ENCODE measurements at regions not wholly inside any gene's neighbourhood (a gene's known extent, or its start where the extent isn't known, plus 50 kb on each side); places are given as distances from the start of the nearest gene placed in this dataset.

- CTCF ChIA-PET (ENCODE audit: partially characterized antibody) = interaction anchor here (0.6 kb wide), 1 partner anchor 122 kb away, joined by 3 read pairs; no protein-coding TSS in a partner anchor
- POLR2A ChIA-PET (ENCODE audit: partially characterized antibody) = no interaction called here
- WGBS, 2 experiments (ENCODE audit: extremely low coverage in 1 of 2, insufficient coverage in 1 of 2, insufficient read length in 1 of 2, insufficient replicate concordance in 2 of 2, low coverage in 1 of 2, low lambda C conversion rate in 2 of 2, missing lambda C conversion rate in 1 of 2) = 89% methylated on average over 15 of the region's 15 CpGs; no CpG with 5 or more reads in 1 of the 2 experiments
- TF ChIP-seq BRCA1 (IDR thresholded peaks at IDR 0.05; ENCODE audit: low read depth, low read length) (no peak), EZH2 (IDR thresholded peaks at IDR 0.05; ENCODE audit: low read depth, low read length, severe bottlenecking) (no peak), SP2 (IDR thresholded peaks at IDR 0.05; ENCODE audit: low read length) (no peak), CBX5 (IDR thresholded peaks at IDR 0.05; ENCODE audit: low read depth, low read length) (no peak), RFX5 (IDR thresholded peaks at IDR 0.05; ENCODE audit: borderline replicate concordance, low read depth, low read length) (no peak), GABPA (IDR thresholded peaks at IDR 0.05; ENCODE audit: borderline replicate concordance, insufficient read depth, low read length) (no peak)
Measured at GRCh38 chr2:240384711-240385450, 50.6 kb upstream of the GPC1 start.

More at GRCh38 chr2:240384711-240385450, 50.6 kb upstream of the GPC1 start:
- Histone ChIP-seq H3K23me2 (ENCODE audit: low read depth, low read length) (no peaks in the 10 kb centered on the region), H3K4me3 (ENCODE audit: extremely low read depth in 1 of 4, insufficient read depth in 2 of 4, low read depth in 3 of 4, low read length in 4 of 4) (no peak overlapping the region), H3K18ac (ENCODE audit: extremely low read depth, low read length) (no peak overlapping the region), H3K56ac (replicated peaks; ENCODE audit: insufficient read length, low read depth, low read length) (no peak overlapping the region), H3K9ac (replicated peaks in 1 of 4; ENCODE audit: extremely low read depth in 1 of 4, low read depth in 3 of 4, low read length in 3 of 4) (no peak overlapping the region), H4K91ac (replicated peaks; ENCODE audit: insufficient read length, low read length) (no peak overlapping the region), H3K27ac (ENCODE audit: low read depth, low read length) (no peak overlapping the region), H4K8ac (ENCODE audit: extremely low read depth, insufficient read depth, low read length) (no peak overlapping the region; the same call in 1 of the 2 replicates), H2BK20ac (ENCODE audit: low read length) (no peak overlapping the region), H2AFZ (ENCODE audit: low read length) (no peak overlapping the region), H4K20me1 (replicated peaks in 1 of 2; ENCODE audit: control insufficient read depth in 1 of 2, insufficient read depth in 2 of 2, low read length in 2 of 2) (no peaks in the 10 kb centered on the region), H3K79me2 (ENCODE audit: control insufficient read depth in 1 of 2, insufficient read depth in 2 of 2, low read length in 2 of 2) (no peaks in the 10 kb centered on the region), H3K79me1 (ENCODE audit: low read depth, low read length) (no peaks in the 10 kb centered on the region), H3K9me3 (ENCODE audit: insufficient read depth in 2 of 2, low read depth in 1 of 2, low read length in 1 of 2) (no peaks in the 10 kb centered on the region; a peak in 1 of 4 replicates), H2BK15ac (ENCODE audit: low read length) (no peak overlapping the region), H3K27me3 (replicated peaks in 1 of 4; ENCODE audit: control insufficient read depth in 3 of 4, extremely low read depth in 1 of 4, insufficient read depth in 3 of 4, low read length in 3 of 4) (peaks cover 0 to 2% (median 0%) of the 10 kb centered on the region in 4 experiments; a peak in 1 of 7 replicates), H3K4me2 (ENCODE audit: insufficient read depth in 1 of 2, low read depth in 2 of 2, low read length in 2 of 2) (no peak overlapping the region), H2BK5ac (ENCODE audit: low read depth, low read length) (no peak overlapping the region), H2BK12ac (ENCODE audit: low read depth, low read length) (no peak overlapping the region), H2BK120ac (replicated peaks; ENCODE audit: low read depth, low read length) (no peak overlapping the region), H3K4ac (replicated peaks; ENCODE audit: insufficient read length, low read depth, low read length) (no peak overlapping the region), H4K5ac (ENCODE audit: insufficient read length, low read depth, low read length) (no peak overlapping the region), H3K14ac (ENCODE audit: insufficient read length) (no peak overlapping the region), H2AK5ac (ENCODE audit: low read depth, low read length) (no peak overlapping the region), H3K4me1 (replicated peaks in 1 of 4; ENCODE audit: control insufficient read depth in 3 of 4, insufficient read depth in 4 of 4, low read length in 3 of 4) (no peaks in the 10 kb centered on the region), H3K23ac (ENCODE audit: insufficient read length) (no peak overlapping the region), H3K36me3 (ENCODE audit: control insufficient read depth in 2 of 4, insufficient read depth in 4 of 4, low read length in 3 of 4) (no peaks in the 10 kb centered on the region)
- DNase-seq (ENCODE audit: low read depth in 1 of 2, low spot score in 2 of 2) (no peak), FAIRE-seq (no peak)

Data from H1 (cell line).